GM12874 (cell line): ENCODE measurements at regions not wholly inside any gene's neighbourhood (a gene's known extent, or its start where the extent isn't known, plus 50 kb on each side); places are given as distances from the start of the nearest gene placed in this dataset.

ENCODE experiments used
- TF ChIP-seq, protein P1 (sequence below): IDR thresholded peaks from 2 replicates; pipeline ENCODE4 v1.5.1; 2011; ENCODE audit warnings: low read depth, mild to moderate bottlenecking, control low read depth, low read length, moderate library complexity; ENCODE audit not compliant: insufficient read depth

DNA sequence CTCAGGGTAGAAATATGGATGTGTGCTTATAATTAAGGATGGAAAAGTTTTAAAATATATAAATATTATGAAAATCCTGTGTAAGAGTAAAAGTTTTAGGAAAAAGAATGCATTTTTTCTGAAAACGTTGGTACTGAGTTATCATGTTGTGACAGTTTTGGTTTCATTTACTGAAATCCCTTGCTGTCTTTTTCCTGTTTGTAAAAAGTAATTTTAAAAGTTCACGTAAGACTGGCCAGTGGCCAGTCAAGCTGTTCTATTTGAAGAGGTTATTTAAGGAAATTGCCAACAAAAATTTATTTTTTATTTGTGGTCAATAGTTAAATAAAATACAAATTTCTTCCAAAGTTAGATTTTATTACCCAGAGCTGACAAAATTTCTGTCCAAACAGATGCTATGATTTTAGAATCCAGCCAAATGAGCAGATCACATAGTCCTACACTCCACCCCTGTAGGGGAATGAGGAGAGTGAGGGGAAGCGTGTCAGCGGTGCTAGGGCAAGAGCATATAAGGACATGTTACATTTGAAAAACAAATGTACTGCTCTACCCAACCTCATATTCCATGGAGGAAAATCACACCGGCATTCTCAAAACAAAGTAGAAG lies 297.8 kb upstream of the TFPI start:
- TF ChIP-seq, protein P1, sequence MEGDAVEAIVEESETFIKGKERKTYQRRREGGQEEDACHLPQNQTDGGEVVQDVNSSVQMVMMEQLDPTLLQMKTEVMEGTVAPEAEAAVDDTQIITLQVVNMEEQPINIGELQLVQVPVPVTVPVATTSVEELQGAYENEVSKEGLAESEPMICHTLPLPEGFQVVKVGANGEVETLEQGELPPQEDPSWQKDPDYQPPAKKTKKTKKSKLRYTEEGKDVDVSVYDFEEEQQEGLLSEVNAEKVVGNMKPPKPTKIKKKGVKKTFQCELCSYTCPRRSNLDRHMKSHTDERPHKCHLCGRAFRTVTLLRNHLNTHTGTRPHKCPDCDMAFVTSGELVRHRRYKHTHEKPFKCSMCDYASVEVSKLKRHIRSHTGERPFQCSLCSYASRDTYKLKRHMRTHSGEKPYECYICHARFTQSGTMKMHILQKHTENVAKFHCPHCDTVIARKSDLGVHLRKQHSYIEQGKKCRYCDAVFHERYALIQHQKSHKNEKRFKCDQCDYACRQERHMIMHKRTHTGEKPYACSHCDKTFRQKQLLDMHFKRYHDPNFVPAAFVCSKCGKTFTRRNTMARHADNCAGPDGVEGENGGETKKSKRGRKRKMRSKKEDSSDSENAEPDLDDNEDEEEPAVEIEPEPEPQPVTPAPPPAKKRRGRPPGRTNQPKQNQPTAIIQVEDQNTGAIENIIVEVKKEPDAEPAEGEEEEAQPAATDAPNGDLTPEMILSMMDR = no peak

DNA sequence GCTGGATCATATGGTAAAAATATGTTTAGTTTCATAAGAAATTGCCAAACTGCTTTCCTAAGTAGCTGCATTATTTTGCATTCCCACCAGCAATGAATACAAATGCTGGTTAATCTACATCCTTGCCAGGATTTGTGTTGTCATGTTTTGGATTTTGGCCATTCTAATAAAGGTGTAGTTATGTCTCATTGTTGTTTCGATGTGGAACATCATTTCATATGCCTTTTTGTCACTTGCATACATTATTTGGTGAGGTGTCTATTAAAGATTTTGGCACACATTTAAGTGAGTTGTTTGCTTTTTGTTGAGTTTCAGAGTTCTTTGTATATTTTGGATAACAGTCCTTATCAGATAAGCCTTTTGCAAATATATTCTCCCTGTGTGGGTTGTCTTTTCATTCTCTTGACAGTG lies 299.2 kb upstream of the TFPI start:
- TF ChIP-seq, protein P1 = no peak

DNA sequence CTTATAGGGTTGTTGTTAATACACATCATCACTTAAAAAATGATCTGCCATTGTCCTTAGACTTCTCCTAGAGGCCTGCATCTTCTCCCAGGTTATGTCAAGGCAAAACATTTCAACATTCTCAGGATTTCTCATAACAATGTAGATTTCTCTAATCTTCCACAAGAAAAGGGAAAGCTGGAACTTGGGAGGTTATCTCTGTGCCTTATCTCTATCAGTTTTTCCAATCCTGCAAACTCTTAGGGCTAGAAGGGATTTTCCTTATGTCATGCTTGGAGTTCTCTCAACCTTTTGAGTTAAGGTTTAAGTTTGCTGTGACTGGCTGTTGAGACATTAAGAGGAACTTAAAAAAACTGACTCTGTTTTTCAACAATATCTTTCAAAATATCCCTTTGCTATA lies 300.6 kb upstream of the TFPI start:
- TF ChIP-seq, protein P1 = no peak

DNA sequence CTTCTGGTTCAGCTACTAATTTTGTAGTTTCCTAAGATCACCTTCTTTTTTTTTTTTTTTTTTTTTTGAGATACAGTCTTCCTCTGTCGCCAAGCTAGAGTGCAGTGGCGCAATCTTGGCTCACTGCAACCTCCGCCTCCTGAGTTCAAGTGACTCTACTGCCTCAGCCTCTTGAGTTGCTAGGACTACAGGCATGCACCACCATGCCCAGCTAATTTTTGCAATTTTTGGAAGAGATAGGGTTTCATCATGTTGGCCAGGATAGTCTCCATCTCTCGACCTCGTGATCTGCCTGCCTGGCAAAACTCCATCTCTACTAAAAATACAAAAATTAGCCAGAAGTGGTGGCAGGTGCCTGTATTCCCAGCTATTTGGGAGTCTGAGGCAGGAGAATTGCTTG lies 301.5 kb upstream of the TFPI start:
- TF ChIP-seq, protein P1 = no peak

DNA sequence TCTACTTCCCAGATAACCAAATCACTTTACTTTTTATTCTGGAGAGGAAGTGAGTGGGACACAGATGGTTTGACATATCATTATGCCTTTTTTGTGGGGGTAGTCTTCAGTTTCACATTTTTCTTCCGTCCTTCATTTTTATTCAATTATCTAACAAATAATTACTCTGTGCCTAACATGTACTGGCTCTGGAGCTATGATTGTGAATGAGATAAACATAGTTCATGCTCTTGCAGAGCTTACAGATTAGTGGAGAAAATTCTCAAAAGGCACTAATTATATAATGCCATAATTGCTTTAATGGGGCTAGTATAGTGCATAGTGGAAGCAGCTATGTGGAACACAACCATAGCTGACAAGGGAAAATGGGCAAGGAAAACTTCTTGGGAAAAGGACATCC lies 303.6 kb upstream of the TFPI start:
- TF ChIP-seq, protein P1 = no peak

DNA sequence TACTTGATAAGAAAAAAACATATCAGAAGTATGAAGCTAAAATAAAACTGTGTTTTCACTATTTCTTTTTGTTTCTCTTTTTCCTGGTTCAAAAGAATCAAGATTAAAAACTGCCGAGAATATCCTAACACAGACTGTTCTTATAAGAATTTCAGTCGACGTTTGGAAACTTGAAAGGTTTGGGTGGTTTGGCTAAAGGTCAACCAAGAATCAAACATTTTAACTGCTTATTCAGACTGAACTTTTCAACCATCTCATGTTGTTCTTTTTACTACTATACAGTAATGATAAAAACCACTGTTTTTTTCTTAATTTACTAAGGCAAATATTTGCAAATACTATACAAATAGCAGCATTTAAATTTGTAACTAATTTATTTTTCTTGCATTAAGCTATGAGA lies 308.5 kb upstream of the TFPI start:
- TF ChIP-seq, protein P1 = no peak

DNA sequence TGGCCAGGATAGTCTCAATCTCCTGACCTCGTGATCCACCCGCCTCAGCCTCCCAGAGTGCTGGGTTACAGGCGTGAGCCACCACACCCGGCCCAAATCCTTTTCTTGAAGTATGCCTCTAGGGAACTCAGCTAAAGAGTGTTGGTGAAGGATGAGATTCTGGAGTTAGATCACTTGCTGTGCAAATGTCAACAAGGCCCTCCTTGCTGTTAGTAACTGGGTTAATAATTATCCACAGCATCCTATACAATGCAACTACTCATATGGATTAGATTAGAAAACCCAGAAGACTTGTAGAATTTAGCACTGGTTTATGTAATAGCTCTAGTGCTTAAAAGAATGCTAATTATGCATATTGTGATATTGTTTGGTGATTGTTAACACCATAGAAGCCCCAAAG lies 310.8 kb upstream of the TFPI start:
- TF ChIP-seq, protein P1 = no peak
